CD4-positive, CD25-positive, alpha-beta regulatory T cell (primary cell): ENCODE measurements at regions not wholly inside any gene's neighbourhood (a gene's known extent, or its start where the extent isn't known, plus 50 kb on each side); places are given as distances from the start of the nearest gene placed in this dataset.

Experiments
- ATAC-seq, 2 donors: fragments of 150-1000 bp; cut with Tn5 transposase; one replicate each; pipeline ENCODE4 v1.10.0; 2021; ENCODE audit warnings: low read depth in 2 of 2, moderate number of reproducible peaks in 2 of 2, moderate library complexity in 1 of 2
- DNase-seq, 3 donors: peaks; one replicate each; pipeline versions ENCODE4 v3.0.0 to v3.0.0-alpha.2; 2012 to 2022; ENCODE audit warnings: mixed read lengths in 1 of 3
- H3K27ac ChIP-seq: one replicate; pipeline ENCODE4 v1.7.0; 2013; ENCODE audit warnings: mild to moderate bottlenecking, low read length; ENCODE audit not compliant: insufficient read depth, poor library complexity, severe bottlenecking
- H3K27me3 ChIP-seq: one replicate; pipeline ENCODE4 v1.7.0; 2013; ENCODE audit warnings: low read length; ENCODE audit not compliant: control insufficient read depth, insufficient read depth
- H3K36me3 ChIP-seq: one replicate; pipeline ENCODE4 v1.7.0; 2013; ENCODE audit warnings: mild to moderate bottlenecking, low read length, moderate library complexity; ENCODE audit not compliant: control insufficient read depth, insufficient read depth
- H3K4me1 ChIP-seq: 2 replicates; pipeline ENCODE4 v1.7.0; 2013; ENCODE audit warnings: mild to moderate bottlenecking, low read length; ENCODE audit not compliant: insufficient read depth, control insufficient read depth, poor library complexity, severe bottlenecking
- H3K4me3 ChIP-seq: one replicate; pipeline ENCODE4 v1.7.0; 2013; ENCODE audit warnings: low read depth, mild to moderate bottlenecking, low read length, moderate library complexity
- H3K9me3 ChIP-seq, 2 experiments: 1 replicate in 1 of 2; 2 replicates in 1 of 2; pipeline ENCODE4 v1.7.0; 2013; ENCODE audit warnings: low read length in 2 of 2, mild to moderate bottlenecking in 1 of 2, moderate library complexity in 1 of 2; ENCODE audit not compliant: control insufficient read depth in 2 of 2
- H3K27ac Mint-ChIP-seq, 3 donors: one replicate each; pipeline ENCODE4 v1.8.0; 2020 to 2022; ENCODE audit warnings: mild to moderate bottlenecking in 3 of 3, mixed read lengths in 3 of 3, moderate library complexity in 2 of 3
- H3K27me3 Mint-ChIP-seq: one replicate; pipeline ENCODE4 v1.8.0; 2022; ENCODE audit warnings: mild to moderate bottlenecking, mixed read lengths
- H3K36me3 Mint-ChIP-seq: one replicate; pipeline ENCODE4 v1.8.0; 2020; ENCODE audit warnings: mixed read lengths
- H3K4me1 Mint-ChIP-seq, 4 donors: one replicate each; pipeline ENCODE4 v1.8.0; 2020 to 2022; ENCODE audit warnings: mixed read lengths in 4 of 4, mild to moderate bottlenecking in 1 of 4
- H3K4me3 Mint-ChIP-seq, 4 donors: one replicate each; pipeline ENCODE4 v1.8.0; 2020 to 2022; ENCODE audit warnings: mild to moderate bottlenecking in 4 of 4, mixed read lengths in 4 of 4, moderate library complexity in 3 of 4
- H3K9me3 Mint-ChIP-seq, 7 donors: one replicate each; pipeline ENCODE4 v1.8.0; 2020 to 2022; ENCODE audit warnings: mixed read lengths in 7 of 7, mild to moderate bottlenecking in 3 of 7, moderate library complexity in 2 of 7

GRCh38 chr4:63528256-63528991 is 880.8 kb downstream of the TECRL start:
- Mint-ChIP-seq H3K36me3 (no peaks in the 10 kb centered on the region), H3K27me3 (no peaks in the 10 kb centered on the region), H3K9me3 (peaks cover 0 to 6% (median 0%) of the 10 kb centered on the region in 7 donors), H3K4me1 (no peaks in the 10 kb centered on the region), H3K4me3 (no peak overlapping the region), H3K27ac (no peak overlapping the region)
- DNase-seq (no peak), ATAC-seq (no peak)
- no peaks in the 10 kb centered on the region for H3K9me3 ChIP-seq
- no peak overlapping the region for H3K27ac ChIP-seq
- no peak overlapping the region for H3K4me3 ChIP-seq
- H3K27me3 ChIP-seq: no peaks in the 10 kb centered on the region
- no peaks in the 10 kb centered on the region for H3K4me1 ChIP-seq
- H3K36me3 ChIP-seq: no peaks in the 10 kb centered on the region

DNA sequence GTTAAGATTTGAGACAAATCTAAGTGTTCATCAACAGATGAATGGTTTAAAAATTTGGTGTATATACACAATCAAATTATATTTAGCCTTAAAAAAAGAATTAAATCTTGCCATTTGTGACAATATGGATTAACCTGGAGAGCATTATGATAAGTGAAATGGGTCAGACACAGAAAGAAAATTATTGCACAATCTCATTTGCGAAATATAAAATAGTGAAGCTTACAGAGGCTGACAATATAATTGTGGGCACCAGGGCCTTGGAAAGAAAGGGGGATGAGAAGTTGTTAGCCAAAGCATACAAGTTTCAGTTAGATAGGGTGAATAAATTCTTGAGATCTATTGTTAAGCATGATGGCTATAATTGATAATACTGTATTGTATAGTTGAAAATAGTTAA is 883.0 kb downstream of the TECRL start:
- no peak for ATAC-seq

DNA sequence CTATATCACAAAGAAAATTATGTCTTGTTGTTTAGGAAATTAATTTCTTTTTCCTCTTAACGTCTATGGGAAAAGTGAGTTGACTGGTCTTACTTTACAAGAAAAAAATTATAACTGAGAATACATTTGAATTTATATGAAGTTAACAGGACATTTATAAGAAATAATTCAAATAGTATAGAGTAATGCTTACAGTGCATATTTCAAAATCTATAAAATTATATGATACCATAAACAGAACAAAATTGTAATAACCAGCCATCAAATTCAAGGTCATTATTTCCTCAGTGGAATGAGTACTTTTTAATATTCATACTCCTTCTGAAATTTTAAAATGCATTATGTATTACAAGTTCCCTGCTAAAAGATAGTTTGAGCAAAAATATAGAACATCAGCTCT is 884.5 kb downstream of the TECRL start:
- Histone ChIP-seq H3K36me3 (no peaks in the 10 kb centered on the region), H3K9me3 (peaks cover 0 to 3% of the 10 kb centered on the region in 2 experiments), H3K27ac (no peak overlapping the region), H3K27me3 (no peaks in the 10 kb centered on the region), H3K4me1 (no peaks in the 10 kb centered on the region), H3K4me3 (no peak overlapping the region)
- no peaks in the 10 kb centered on the region for H3K4me1 Mint-ChIP-seq
- H3K4me3 Mint-ChIP-seq: no peak overlapping the region
- ATAC-seq (no peak), DNase-seq (no peak)
- no peaks in the 10 kb centered on the region for H3K27me3 Mint-ChIP-seq
- peaks cover 0 to 13% (median 8%) of the 10 kb centered on the region in 7 donors for H3K9me3 Mint-ChIP-seq
- H3K36me3 Mint-ChIP-seq: no peaks in the 10 kb centered on the region
- H3K27ac Mint-ChIP-seq: no peak overlapping the region

More for the DNA sequence above, 883.0 kb downstream of the TECRL start:
- H3K36me3 ChIP-seq: no peaks in the 10 kb centered on the region
- H3K4me3 Mint-ChIP-seq: no peak overlapping the region
- H3K27me3 ChIP-seq: no peaks in the 10 kb centered on the region
- no peaks in the 10 kb centered on the region for H3K27me3 Mint-ChIP-seq
- no peak for DNase-seq
- no peaks in the 10 kb centered on the region for H3K4me1 Mint-ChIP-seq
- peaks cover 0 to 2% of the 10 kb centered on the region in 2 experiments for H3K9me3 ChIP-seq
- H3K4me1 ChIP-seq: no peaks in the 10 kb centered on the region
- H3K9me3 Mint-ChIP-seq: peaks cover 0 to 13% (median 5%) of the 10 kb centered on the region in 7 donors
- no peak overlapping the region for H3K27ac Mint-ChIP-seq
- H3K27ac ChIP-seq: no peak overlapping the region
- no peaks in the 10 kb centered on the region for H3K36me3 Mint-ChIP-seq
- H3K4me3 ChIP-seq: no peak overlapping the region

- H3K9me3 Mint-ChIP-seq: peaks cover 0 to 38% (median 18%) of the 10 kb centered on the region in 7 donors
- Histone ChIP-seq H3K4me1 (no peaks in the 10 kb centered on the region), H3K27me3 (no peaks in the 10 kb centered on the region), H3K27ac (no peak overlapping the region), H3K36me3 (no peaks in the 10 kb centered on the region), H3K9me3 (peaks cover 9 to 16% of the 10 kb centered on the region in 2 experiments), H3K4me3 (no peak overlapping the region)
- no peaks in the 10 kb centered on the region for H3K4me1 Mint-ChIP-seq
- H3K36me3 Mint-ChIP-seq: no peaks in the 10 kb centered on the region
- DNase-seq (no peak), ATAC-seq (no peak)
- no peak overlapping the region for H3K27ac Mint-ChIP-seq
- no peak overlapping the region for H3K4me3 Mint-ChIP-seq
- no peaks in the 10 kb centered on the region for H3K27me3 Mint-ChIP-seq
These were observed 903.4 kb downstream of the TECRL start for GRCh38 chr4:63505714-63506460.

- no peak overlapping the region for H3K27ac ChIP-seq
- DNase-seq: no peak
- no peak for ATAC-seq
- Mint-ChIP-seq H3K36me3 (no peaks in the 10 kb centered on the region), H3K27me3 (no peaks in the 10 kb centered on the region), H3K27ac (no peak overlapping the region), H3K4me1 (no peaks in the 10 kb centered on the region), H3K9me3 (peaks cover 3 to 37% (median 6%) of the 10 kb centered on the region in 7 donors), H3K4me3 (no peak overlapping the region)
- H3K4me3 ChIP-seq: no peak overlapping the region
- H3K9me3 ChIP-seq: peaks cover 2 to 14% of the 10 kb centered on the region in 2 experiments
- no peaks in the 10 kb centered on the region for H3K4me1 ChIP-seq
- no peaks in the 10 kb centered on the region for H3K36me3 ChIP-seq
- H3K27me3 ChIP-seq: no peaks in the 10 kb centered on the region
These were observed 916.0 kb downstream of the TECRL start for GRCh38 chr4:63493265-63493664.

DNA sequence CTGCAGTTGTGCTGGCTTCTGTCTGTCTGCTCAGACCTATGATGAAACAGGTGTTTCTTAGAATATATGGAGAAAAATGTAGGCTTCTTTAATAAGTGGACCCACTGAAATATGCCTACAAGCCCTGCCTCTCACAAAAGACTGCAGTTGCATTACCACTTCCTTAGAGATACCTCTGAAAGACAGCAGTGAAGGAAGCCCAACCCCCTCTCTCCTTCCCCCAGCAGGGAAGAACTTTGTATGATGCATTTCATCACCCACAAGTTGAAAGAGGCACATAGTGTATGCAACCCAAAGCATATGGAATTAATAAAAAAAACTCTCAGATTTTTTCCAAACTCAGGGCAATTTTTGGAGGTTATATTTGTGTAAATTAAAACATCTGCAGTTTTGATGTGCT is 916.7 kb downstream of the TECRL start:
- no peaks in the 10 kb centered on the region for H3K4me1 ChIP-seq
- Mint-ChIP-seq H3K27ac (no peak overlapping the region), H3K4me1 (no peaks in the 10 kb centered on the region), H3K27me3 (no peaks in the 10 kb centered on the region), H3K4me3 (no peak overlapping the region), H3K9me3 (peaks cover 3 to 37% (median 6%) of the 10 kb centered on the region in 7 donors), H3K36me3 (no peaks in the 10 kb centered on the region)
- H3K4me3 ChIP-seq: no peak overlapping the region
- peaks cover 2 to 14% of the 10 kb centered on the region in 2 experiments for H3K9me3 ChIP-seq
- no peaks in the 10 kb centered on the region for H3K27me3 ChIP-seq
- ATAC-seq: no peak
- H3K27ac ChIP-seq: no peak overlapping the region
- no peaks in the 10 kb centered on the region for H3K36me3 ChIP-seq
- no peak for DNase-seq

DNA sequence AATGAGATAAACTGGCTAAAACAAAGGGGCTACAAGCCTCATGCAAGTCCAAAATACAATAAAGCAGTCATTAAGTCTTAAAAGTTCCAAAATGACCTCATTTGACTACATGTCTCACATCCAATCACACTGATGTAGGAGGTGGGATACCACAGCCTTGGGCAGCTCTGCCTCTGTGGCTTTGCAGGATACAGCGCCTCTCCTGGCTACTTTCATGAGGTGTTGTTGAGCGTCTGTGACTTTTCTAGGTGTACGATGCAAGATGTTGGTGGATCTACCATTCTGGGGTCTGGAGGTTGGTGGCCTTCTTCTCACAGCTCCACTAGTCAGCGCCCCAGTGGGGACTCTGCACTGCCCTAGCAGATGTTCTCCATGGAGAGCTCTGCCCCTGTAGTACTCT is 944.9 kb downstream of the TECRL start:
- Histone ChIP-seq H3K27ac (no peak overlapping the region), H3K4me1 (no peaks in the 10 kb centered on the region), H3K36me3 (no peaks in the 10 kb centered on the region), H3K9me3 (peaks cover 3 to 10% of the 10 kb centered on the region in 2 experiments), H3K4me3 (no peak overlapping the region), H3K27me3 (no peaks in the 10 kb centered on the region)
- H3K4me1 Mint-ChIP-seq: no peaks in the 10 kb centered on the region
- H3K9me3 Mint-ChIP-seq: peaks cover 0 to 29% (median 7%) of the 10 kb centered on the region in 7 donors
- H3K27me3 Mint-ChIP-seq: no peaks in the 10 kb centered on the region
- no peak overlapping the region for H3K27ac Mint-ChIP-seq
- H3K4me3 Mint-ChIP-seq: no peak overlapping the region
- ATAC-seq: no peak
- no peaks in the 10 kb centered on the region for H3K36me3 Mint-ChIP-seq
- no peak for DNase-seq
